HG02970 (cell line): ENCODE measurements at regions not wholly inside any gene's neighbourhood (a gene's known extent, or its start where the extent isn't known, plus 50 kb on each side); places are given as distances from the start of the nearest gene placed in this dataset.
"Not testable (repeated sequence)": the region's sequence is repeated elsewhere in the genome, so short reads cannot be mapped to it uniquely, and the experiment has no call there.

Experiments used
- ATAC-seq: cut with Tn5 transposase; IDR thresholded peaks from one replicate; pipeline ENCODE4 v1.9.1; 2021; ENCODE audit warnings: mild to moderate bottlenecking, moderate library complexity, moderate number of reproducible peaks; ENCODE audit not compliant: unreplicated experiment, low FRiP score

DNA sequence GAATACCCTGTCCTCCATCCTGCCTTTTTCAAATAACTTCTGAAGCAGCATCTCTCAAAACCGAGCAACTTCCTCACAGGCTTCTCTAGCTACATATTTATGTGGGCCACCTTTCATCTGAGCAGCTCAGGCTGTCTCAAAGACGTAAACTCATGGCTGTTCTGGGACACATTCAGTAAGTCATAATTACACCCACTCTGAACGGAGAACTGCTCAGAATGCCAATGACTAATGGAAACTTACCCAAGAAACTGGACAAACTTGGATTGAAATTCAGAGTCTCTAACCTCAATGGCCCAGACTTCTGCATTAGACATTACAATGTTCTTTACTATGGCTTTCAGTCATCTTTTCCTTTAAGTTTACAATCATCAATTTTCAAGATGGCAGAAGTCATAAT is 145.2 kb downstream of the RAD51AP2 start:
- ATAC-seq = no peak

DNA sequence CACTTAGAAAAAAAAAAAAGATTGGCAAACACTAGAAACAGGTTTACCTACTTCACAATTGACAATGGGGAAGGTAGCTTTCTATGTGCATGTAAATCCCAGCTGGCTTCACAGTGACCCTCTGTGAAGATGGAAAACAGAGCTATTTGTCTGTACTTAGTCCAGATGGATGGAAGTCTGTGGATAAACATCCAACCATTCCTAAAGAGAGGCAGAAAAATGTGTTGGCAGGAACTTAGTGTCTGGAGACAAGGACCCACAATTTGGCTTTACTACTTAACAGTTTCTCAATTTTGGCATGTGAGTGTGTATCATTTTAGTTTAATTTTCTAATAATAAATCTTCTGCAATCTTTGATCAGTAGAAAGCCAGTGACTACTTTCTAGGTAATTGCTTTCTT is 154.4 kb downstream of the RAD51AP2 start:
- ATAC-seq = no peak

DNA sequence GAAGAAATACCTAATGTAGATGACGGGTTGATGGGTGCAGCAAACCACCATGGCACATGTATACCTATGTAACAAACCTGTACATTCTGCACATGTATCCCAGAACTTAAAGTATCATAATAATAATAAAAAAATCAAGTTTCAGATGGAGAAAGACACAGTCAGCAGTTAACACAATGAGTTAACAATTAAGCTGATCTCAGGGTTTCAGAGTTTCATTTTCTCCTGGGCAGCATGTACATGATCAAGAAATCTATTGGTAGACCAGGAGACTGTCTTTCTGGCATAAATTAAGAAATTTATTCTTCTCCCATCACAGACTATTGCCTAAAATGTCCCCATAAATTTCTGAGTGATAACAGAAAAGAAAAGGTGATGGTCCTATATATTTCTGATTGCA is 155.3 kb downstream of the RAD51AP2 start:
- ATAC-seq = no peak

DNA sequence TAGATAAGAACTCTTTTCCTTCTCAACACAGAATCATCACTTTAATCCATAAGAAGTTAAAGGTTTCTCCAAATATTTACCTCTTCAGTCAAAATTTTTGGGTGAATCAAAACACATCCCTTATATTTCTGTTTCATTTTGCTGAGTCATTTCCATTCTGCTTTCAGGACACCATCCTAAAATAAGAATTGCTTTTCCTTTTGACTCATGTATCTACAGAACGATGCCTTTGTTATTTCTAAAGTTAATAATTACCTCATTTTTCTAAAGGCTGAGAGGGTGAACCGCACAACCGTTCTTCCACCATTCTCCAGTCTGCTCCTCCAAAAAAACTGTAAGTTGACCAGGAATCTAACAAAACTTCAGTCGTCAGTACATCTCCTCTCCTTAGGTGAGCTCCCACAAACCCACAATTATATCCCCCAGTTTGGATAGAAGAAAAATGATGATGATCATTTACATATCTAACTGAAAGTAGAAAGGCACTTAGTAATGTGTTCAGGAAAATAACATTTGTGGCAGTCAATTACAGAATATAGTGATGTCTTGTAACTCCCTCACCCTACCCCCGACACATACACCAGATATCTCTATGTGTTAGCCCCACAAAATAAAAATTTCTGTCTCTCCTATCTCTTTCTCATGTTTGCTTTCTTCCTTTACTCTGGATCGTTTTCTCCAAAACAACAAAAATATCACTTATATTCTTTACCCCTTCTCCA is 162.5 kb downstream of the RAD51AP2 start:
- ATAC-seq = peak; percentile 98

DNA sequence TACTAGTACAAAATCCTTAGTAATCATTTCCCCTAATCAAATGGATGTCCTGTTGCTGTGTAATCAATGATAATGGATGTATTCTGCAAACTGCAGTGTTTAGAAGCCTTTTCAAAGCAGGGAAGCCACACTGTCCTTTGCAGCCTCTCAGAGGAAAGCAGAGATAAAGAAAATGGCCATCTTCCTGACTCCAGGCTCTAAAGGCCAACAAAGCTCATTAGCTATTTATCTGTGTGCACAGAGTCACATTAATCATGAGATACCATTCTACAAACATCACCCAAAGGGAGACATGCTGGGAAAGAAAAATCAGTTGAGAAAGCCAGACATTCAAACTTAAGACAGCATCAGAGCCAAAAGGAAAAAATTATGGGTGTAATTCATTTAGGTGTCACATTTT is 165.0 kb downstream of the RAD51AP2 start:
- ATAC-seq = no peak

DNA sequence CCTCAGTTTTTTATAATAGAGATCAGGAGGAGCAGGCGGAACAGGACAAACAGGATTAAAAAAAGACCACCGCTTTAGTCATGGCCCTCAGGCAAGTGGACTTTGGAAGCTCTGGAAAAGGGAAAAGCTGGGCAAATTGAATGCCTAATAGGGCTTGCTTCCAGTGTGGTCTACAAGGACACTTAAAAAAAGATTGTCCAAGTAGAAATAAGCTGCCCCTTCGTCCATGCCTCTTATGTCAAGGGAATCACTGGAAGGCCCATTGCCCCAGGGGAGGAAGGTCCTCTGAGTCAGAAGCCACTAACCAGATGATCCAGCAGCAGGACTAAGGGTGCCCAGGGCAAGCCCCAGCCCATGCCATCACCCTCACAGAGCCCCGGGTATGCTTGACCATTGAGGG is 175.5 kb downstream of the RAD51AP2 start:
- ATAC-seq = not testable (repeated sequence)

DNA sequence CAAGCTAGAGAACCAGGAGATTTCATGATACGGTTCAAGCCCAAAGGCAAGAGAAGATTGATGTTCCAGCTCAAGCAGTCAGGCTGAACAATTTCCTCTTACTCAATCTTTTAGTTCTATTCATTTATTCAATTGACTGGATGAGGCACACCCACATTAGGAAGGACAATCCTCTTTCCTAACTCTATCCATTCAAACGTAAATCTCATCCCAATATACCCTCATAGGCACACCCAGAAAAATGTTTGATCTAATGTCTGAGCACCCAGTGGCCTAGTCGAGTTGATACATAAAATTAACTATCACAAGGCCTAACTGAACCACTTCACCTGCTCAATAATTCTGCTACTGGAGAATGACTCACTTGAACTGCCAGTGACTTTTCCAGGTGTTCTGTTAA is 180.7 kb downstream of the RAD51AP2 start:
- no peak for ATAC-seq

DNA sequence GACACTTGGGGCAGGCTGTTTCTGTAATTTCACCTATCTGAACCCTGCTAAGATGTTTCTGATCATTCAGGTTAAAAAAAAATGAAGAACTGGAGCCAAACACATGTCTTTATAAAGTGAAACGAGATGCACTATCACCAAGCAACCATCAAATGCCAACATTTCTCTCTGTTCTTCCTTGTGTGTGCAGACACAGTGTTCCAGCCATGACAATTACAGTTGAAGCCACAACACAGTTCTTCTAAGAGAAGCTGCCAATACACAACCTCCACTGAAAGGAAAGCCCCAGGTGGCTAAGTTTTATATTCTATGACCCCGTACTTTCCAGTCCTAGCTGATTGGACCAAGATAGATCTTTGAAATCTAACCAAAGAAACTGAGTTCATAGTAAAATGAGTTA is 181.8 kb downstream of the RAD51AP2 start:
- ATAC-seq = no peak

DNA sequence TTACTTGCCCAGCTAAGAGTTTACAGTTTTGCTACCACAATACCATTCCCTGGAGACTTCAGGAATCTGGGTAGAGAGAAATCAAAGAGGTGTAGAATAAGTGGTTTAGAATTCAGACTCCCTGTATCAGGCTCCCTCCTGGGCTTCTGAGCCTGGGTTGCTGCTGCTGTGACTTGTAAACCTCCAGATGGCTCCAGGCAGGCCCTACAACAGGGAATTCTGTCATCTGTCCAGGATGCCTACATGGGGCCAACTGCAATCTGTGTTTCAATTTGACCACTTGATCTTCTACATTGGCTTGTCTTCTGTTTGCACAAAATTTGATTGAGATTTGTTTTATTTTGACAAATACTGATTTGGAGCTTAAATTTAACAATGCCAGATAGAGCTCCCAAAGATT is 183.9 kb downstream of the RAD51AP2 start:
- ATAC-seq = no peak

DNA sequence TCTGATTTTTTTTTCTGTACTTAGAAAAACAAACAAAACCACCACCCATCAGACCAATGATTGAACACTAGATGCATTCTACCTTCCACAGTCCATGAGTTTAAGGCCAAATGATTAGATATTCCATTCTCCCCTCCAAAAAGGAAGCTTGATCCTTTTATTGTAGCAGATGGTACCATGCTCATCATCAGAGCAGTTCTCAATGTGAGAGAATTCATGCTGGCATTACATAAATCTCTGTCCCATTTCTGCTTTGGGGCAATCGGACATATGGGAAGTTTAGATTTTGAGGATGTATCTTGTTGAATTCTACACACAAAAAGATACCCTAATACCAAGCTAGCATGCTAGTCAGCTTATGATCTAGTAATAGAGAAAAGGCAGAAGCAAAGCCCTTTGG is 186.6 kb downstream of the RAD51AP2 start:
- ATAC-seq = no peak

DNA sequence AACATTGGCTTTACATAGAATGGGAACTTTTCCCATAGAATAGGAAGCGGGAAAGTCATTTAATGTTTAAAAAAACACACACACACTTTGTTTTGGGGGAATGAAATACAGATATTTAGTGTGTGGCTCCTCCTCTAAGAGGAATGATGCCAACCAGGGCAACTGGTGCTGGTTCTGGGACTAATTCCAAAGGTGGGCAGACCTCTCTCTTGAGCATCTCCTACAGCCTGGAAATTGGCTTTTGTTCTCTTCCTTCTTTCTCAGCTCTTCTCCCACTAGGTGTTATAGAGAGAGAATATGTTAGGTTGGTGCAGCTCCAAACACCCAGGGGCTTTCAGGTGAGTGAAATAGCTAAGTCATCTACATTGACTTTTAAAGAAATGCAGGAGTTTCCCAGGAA is 190.1 kb downstream of the RAD51AP2 start:
- no peak for ATAC-seq

DNA sequence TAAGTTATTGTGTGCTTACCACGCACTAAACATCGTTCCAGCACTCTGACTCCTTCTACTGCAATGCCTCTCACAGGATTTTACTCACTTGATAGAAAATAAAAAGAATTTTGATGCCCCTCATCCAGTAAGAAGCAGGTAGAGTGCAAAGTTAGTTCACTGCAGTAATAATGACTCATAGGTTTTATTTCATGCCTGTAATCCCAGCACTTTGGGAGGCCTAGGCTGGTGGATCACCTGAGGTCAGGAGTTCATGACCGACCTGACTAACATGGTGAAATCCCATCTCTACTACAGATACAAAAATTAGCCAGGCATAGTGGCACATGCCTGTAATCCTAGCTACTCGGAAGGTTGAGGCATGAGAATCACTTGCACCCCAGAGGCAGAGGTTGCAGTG is 190.6 kb downstream of the RAD51AP2 start:
- no peak for ATAC-seq

DNA sequence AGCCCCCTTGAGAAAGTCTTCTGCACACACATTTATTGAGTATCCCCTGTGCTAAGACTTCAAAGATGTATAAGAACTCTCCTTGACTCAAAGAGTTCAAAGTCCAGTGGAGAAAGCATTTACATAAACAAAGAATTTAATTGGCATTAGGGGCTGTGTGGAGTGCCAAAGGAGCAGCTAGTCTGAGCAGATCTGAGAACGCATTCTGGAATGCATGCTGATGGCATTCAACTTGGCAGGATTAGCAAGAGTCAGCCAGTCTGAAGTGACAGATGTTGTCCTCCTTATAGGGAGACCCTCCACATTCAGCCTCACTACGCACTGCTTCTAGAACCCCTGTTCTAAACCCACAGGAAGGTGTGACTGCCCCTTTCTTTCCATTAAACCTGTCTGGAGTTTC is 191.5 kb downstream of the RAD51AP2 start:
- no peak for ATAC-seq

DNA sequence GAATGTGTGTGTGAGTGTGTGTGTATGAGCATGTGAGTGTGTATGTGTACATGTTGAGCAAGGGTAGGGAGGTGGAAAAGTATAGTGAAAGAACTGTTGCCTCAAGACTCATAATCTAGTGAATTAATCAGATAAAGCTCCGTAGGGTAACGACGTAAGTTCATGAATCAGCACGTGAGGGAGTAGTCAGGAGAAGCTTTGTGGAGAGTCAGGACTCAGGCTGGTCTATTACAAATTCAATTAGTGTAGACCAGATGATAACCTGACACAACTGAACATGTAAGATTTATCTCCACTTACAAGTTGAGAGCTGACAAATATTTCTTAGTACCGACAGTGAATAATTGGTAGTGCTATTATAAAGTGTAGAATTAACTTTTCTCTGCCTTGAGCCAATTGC is 194.5 kb downstream of the RAD51AP2 start:
- no peak for ATAC-seq

DNA sequence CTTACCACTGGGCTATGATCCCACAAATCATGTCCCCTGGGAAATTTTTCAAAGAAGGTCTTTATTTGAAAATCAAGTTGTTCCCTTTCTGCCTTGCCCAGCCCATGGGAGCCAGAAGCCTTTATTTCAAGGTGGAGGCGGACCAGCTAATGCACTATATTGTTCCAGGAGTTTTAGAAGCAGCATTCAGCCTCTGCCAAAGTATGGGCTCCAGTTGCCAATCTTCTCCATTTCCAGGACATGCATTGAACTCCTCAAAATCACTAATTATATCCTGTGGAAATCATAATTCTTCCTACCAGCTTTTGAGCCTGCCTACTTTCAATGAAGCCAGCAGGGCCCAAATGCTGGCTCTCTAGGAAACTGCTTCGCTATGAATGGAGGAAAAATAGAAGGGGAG is 195.8 kb downstream of the RAD51AP2 start:
- ATAC-seq = no peak

DNA sequence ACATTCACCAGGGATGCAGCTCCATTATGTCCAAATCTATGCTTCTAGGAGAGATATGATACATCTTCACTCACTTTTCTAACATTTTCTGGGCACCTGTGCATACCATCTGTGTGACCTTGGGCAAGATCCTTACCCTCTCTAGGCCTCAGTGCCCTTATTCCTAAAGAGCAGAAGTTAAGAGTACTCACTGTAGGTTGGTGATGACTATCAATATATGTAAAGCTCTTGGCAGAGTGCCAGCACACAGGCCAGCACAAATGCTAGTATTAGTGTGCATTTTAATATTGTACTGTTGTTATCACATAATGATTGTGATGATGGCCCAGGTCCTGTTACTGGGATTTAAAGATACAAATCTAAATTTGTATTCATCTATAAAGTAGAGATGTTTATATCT is 199.2 kb downstream of the RAD51AP2 start:
- ATAC-seq = no peak

DNA sequence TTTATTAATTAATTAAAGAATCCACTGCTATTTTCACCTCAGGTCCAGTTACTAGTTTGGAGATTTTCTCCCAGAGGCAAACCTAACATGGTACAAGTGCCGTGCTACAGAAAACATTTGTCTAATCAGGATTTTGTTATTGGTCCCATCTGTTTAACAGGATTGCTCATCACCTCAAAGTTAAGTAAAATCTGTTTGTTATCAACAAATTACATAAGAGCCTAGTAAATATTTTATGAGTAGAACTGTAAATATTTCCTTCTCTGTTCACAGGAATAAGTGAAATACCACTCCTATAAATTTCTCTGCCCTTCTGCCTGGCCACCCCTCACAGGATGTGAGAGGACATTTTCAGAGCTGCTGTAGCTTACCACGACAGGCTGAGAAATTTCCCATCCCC is 200.2 kb downstream of the RAD51AP2 start:
- ATAC-seq = no peak

DNA sequence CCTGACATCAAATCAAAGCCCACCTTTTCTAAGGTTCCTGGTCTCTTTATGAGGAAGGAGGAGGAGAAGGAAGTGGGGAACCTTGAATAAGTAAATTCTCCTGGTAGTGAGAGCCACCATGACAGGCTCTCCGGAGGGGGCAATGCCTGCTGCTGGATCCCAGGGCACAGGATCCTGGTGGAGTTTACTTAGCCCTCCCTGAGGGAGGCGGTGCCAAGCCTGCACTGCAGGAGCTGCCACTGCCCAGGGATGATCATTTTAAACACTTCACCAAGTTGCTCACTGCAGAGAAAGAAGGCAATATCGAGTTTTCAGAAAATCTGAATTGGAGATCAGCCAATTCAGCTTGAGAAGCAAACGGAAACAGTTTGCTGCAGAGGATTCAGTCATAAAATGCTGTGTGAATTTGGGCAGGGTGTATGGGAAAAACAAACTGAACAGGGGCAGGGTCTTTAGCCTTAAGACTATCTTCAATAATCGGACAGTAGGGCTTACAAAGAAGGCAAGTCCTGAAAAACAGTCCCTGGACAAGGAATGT is 200.7 kb downstream of the RAD51AP2 start:
- ATAC-seq = no peak

DNA sequence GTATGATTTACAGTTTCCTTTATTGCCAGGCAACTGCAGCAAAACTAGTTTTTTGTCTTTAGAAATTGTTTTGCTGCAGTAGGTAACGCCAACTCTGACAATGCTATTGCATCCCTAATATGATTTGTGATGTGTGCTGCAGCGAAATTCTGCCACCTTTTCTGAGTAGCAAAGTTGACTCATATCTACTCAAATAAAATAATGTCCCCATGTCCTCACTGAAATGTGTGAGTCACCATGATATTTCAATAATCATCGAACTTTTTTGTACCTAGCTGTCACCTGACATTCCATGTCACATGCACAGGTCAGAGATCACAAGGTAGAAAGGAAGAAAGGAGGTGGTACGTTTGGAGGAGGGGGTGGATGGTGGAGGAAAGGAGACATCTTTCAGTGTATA is 205.0 kb downstream of the RAD51AP2 start:
- no peak for ATAC-seq

DNA sequence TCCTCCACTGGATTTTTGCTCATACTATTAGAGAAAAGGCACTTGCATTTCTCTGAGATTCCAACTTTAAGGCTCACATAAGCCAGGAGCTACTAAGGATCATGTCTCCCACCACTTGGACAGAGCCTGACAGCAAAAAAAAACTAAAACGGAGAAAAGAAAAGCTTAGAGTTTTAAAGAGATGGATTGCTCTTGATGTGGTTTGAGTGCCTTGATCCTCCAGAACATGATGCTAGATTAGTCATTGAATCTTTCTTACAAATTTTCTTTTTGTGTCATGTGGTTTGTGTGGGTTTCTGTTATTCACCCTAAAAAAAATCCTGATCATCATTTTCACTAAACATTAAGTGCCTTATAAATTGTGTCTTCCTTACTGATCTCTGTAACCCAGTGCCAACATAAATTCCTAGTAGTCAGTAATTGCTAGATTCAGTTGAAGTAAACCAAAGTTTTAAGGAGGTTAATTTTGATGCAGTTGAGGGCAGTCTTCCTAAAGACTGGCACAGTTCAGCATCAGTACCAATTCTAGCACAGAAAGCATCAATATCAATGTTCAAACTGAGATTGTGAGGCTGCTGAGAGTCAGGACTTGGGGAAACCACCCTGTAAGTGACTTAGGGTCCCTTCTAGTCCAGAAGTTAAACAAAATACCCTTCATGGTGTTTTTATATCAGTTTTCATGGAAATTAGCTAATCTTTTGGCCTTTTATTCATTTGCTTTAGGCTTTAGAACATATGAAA is 206.3 kb downstream of the RAD51AP2 start:
- ATAC-seq = no peak

DNA sequence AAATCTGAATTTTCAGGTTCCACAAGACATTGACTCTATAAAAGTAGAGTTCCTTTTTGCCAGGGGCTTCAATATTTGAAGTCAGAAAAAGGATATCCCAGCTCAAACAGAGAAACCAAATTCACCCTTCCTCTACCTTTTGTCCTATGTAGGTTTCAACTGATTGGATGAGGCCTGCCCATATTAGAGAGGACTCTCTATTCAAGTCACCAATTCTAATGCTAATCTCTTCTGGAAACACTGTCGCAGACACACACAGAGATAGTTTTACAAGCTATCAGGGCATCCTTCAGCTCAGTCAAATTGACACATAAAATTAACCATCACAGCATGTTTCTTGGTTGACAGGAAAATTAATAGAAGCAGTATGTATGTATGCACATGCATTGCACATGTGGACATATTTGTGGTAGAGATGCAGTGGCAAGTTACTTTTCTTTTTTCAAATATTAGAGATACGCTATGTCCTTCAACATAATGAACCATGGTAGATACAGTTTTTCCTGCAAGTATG is 207.1 kb downstream of the RAD51AP2 start:
- ATAC-seq = no peak
